ENCODE measurements at regions not wholly inside any gene's neighbourhood (a gene's known extent, or its start where the extent isn't known, plus 50 kb on each side); places are given as distances from the start of the nearest gene placed in this dataset.

DNA sequence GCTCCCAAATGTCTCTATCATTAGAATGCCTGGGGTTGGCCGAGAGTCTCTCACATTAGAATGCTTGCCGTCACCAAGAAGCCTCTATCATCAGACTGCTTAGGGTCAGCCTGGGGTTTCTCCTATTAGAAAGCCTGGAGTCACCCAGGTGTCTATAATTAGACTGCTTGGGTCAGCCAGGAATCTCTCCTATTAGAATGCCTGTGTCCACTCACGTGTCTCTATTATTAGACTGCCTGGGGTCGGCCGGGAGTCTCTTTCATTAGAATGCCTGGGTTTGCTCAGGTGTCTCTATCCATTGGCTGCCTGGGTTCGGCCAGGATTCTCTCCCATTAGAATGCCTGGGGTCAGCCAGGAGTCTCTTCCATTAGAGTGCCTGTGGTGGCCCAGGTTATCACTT, 1453.1 kb downstream of the UQCRFS1 start:
- Histone ChIP-seq H3K27ac (ENCODE audit: low read depth, low read length) (no peak overlapping the region), H3K4me1 (ENCODE audit: insufficient read depth, low read length) (no peaks in the 10 kb centered on the region), H3K27me3 (ENCODE audit: insufficient read depth, low read length) (no peaks in the 10 kb centered on the region), H3K9me3 (ENCODE audit: control insufficient read depth in 1 of 2, low read length in 2 of 2) (peaks cover 0 to 13% of the 10 kb centered on the region in 2 donors), H3K4me3 (ENCODE audit: low read length in 2 of 2) (no peak overlapping the region), H3K36me3 (ENCODE audit: insufficient read depth, low read length) (no peaks in the 10 kb centered on the region)
- Mint-ChIP-seq H3K36me3 (peaks cover 0 to 7% of the 10 kb centered on the region in 2 donors), H3K9me3 (peaks cover 14 to 77% (median 66%) of the 10 kb centered on the region in 8 donors), H3K27ac (no peak overlapping the region), H3K4me3 (no peak overlapping the region), H3K4me1 (no peaks in the 10 kb centered on the region), H3K27me3 (no peaks in the 10 kb centered on the region)
- ChIA-PET POLR2A (ENCODE audit: partially characterized antibody) (no interaction called here), CTCF (ENCODE audit: partially characterized antibody) (no interaction called here)
- DNase-seq: no peak
- intact Hi-C loops (cut with micrococcal nuclease): no loop called here

DNA sequence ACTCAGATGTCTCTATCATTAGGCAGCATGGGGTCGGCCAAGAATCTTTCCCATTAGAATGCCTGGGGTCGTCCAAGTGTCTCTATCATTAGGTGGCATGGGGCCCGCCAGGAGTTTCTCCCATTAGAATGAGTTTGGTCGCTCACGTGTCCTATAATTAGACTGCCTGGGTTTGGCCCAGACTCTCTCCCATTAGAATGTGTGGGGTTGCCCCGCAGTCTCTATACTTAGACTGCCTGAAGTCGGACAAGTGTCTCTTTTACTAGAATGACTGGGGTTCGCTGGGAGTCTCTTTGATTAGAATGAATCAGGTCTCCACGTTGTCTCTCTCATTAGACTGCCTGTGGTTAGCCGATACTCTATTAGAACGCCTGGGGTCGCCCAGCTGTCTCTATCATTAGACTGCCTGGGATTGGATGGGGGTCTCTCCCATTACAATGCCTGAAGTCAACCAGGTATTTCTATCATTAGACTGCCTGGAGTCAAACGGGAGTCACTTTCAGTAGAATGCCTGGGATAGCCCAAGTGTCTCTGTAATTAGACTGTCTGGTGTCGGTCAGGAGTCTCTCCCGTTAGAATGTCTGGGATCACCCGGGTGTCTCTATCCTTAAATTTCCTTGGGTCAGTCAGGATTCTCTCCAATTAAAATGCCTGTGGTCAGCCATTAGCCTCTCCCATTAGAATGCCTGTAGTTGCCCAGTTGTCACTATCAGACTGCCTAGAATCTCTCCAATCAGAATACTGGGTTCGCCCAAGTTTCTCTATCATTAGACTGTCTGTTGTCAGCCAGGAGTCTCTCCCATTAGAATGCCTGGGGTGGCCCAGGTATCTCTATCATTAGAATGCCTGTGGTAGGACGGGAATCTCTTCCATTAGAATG, 1454.1 kb downstream of the UQCRFS1 start:
- H3K27me3 ChIP-seq (ENCODE audit: insufficient read depth, low read length): no peaks in the 10 kb centered on the region
- Mint-ChIP-seq H3K4me1 (no peaks in the 10 kb centered on the region), H3K27ac (no peak overlapping the region), H3K27me3 (no peaks in the 10 kb centered on the region), H3K9me3 (peaks cover 11 to 76% (median 56%) of the 10 kb centered on the region in 8 donors), H3K4me3 (no peak overlapping the region), H3K36me3 (peaks cover 0 to 6% of the 10 kb centered on the region in 2 donors)
- DNase-seq: no peak
- no peak overlapping the region for H3K27ac ChIP-seq (ENCODE audit: low read depth, low read length)
- ChIA-PET POLR2A (ENCODE audit: partially characterized antibody) (no interaction called here), CTCF (ENCODE audit: partially characterized antibody) (no interaction called here)
- H3K4me1 ChIP-seq (ENCODE audit: insufficient read depth, low read length): no peaks in the 10 kb centered on the region
- intact Hi-C loops (cut with micrococcal nuclease): no loop called here
- H3K36me3 ChIP-seq (ENCODE audit: insufficient read depth, low read length): no peaks in the 10 kb centered on the region
- H3K9me3 ChIP-seq (ENCODE audit: control insufficient read depth in 1 of 2, low read length in 2 of 2): peaks cover 0 to 13% of the 10 kb centered on the region in 2 donors
- no peak overlapping the region for H3K4me3 ChIP-seq (ENCODE audit: low read length in 2 of 2)

DNA sequence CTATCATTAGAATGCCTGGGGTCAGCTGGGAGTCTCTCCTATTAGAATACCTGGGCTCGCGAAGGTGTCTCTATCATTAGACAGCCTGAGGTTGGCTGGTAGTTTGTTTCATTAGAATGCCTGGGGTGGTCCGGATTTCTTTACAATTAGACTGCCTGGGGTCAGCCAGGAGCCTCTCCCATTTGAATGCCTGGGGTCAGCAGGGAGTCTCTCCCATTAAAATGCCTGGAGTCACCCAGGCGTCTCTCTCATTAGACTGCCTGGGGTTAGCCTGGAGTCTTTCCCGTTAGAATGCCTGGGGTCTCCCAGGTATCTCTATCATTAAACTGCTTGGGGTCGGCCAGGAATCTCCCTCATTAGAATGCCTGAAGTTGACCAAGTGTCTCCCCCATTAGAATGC, 1458.3 kb downstream of the UQCRFS1 start:
- H3K9me3 Mint-ChIP-seq: peaks cover 4 to 53% (median 29%) of the 10 kb centered on the region in 8 donors
- Histone ChIP-seq H3K4me1 (ENCODE audit: insufficient read depth, low read length) (no peaks in the 10 kb centered on the region), H3K27ac (ENCODE audit: low read depth, low read length) (no peak overlapping the region), H3K36me3 (ENCODE audit: insufficient read depth, low read length) (no peaks in the 10 kb centered on the region), H3K4me3 (ENCODE audit: low read length in 2 of 2) (no peak overlapping the region), H3K9me3 (ENCODE audit: control insufficient read depth in 1 of 2, low read length in 2 of 2) (no peaks in the 10 kb centered on the region), H3K27me3 (ENCODE audit: insufficient read depth, low read length) (no peaks in the 10 kb centered on the region)
- peaks cover 0 to 3% of the 10 kb centered on the region in 2 donors for H3K36me3 Mint-ChIP-seq
- DNase-seq: no peak
- no peaks in the 10 kb centered on the region for H3K4me1 Mint-ChIP-seq
- no peak overlapping the region for H3K4me3 Mint-ChIP-seq
- intact Hi-C loops (cut with micrococcal nuclease): no loop called here
- H3K27me3 Mint-ChIP-seq: no peaks in the 10 kb centered on the region
- CTCF ChIA-PET (ENCODE audit: partially characterized antibody): no interaction called here
- POLR2A ChIA-PET (ENCODE audit: partially characterized antibody): no interaction called here
- H3K27ac Mint-ChIP-seq: no peak overlapping the region

- Mint-ChIP-seq H3K4me3 (no peak overlapping the region), H3K27me3 (no peaks in the 10 kb centered on the region), H3K27ac (no peak overlapping the region), H3K9me3 (peaks cover 4 to 43% (median 22%) of the 10 kb centered on the region in 8 donors), H3K4me1 (no peaks in the 10 kb centered on the region), H3K36me3 (peaks cover 0 to 3% of the 10 kb centered on the region in 2 donors)
- Histone ChIP-seq H3K27ac (ENCODE audit: low read depth, low read length) (no peak overlapping the region), H3K36me3 (ENCODE audit: insufficient read depth, low read length) (no peaks in the 10 kb centered on the region), H3K27me3 (ENCODE audit: insufficient read depth, low read length) (no peaks in the 10 kb centered on the region), H3K4me3 (ENCODE audit: low read length in 2 of 2) (no peak overlapping the region), H3K4me1 (ENCODE audit: insufficient read depth, low read length) (no peaks in the 10 kb centered on the region), H3K9me3 (ENCODE audit: control insufficient read depth in 1 of 2, low read length in 2 of 2) (no peaks in the 10 kb centered on the region)
- intact Hi-C loops (cut with micrococcal nuclease): no loop called here
- ChIA-PET POLR2A (ENCODE audit: partially characterized antibody) (no interaction called here), CTCF (ENCODE audit: partially characterized antibody) (no interaction called here)
- no peak for DNase-seq
Measured at GRCh38 chr19:27753622-27754021, 1459.3 kb downstream of the UQCRFS1 start.

- Mint-ChIP-seq H3K9me3 (peaks cover 4 to 37% (median 17%) of the 10 kb centered on the region in 8 donors), H3K4me1 (peaks cover 0 to under 1% (median 0%) of the 10 kb centered on the region in 4 donors), H3K36me3 (peaks cover 0 to 1% of the 10 kb centered on the region in 2 donors), H3K27ac (no peak overlapping the region), H3K4me3 (no peak overlapping the region), H3K27me3 (no peaks in the 10 kb centered on the region)
- no peaks in the 10 kb centered on the region for H3K36me3 ChIP-seq (ENCODE audit: insufficient read depth, low read length)
- H3K4me1 ChIP-seq (ENCODE audit: insufficient read depth, low read length): no peaks in the 10 kb centered on the region
- no peak for DNase-seq
- no peak overlapping the region for H3K27ac ChIP-seq (ENCODE audit: low read depth, low read length)
- intact Hi-C loops (cut with micrococcal nuclease): no loop called here
- CTCF ChIA-PET (ENCODE audit: partially characterized antibody): no interaction called here
- POLR2A ChIA-PET (ENCODE audit: partially characterized antibody): no interaction called here
- no peaks in the 10 kb centered on the region for H3K9me3 ChIP-seq (ENCODE audit: control insufficient read depth in 1 of 2, low read length in 2 of 2)
- no peak overlapping the region for H3K4me3 ChIP-seq (ENCODE audit: low read length in 2 of 2)
- H3K27me3 ChIP-seq (ENCODE audit: insufficient read depth, low read length): no peaks in the 10 kb centered on the region
Measured at GRCh38 chr19:27752530-27753184, 1460.3 kb downstream of the UQCRFS1 start.

GRCh38 chr19:27751044-27751391, 1461.9 kb downstream of the UQCRFS1 start:
- Mint-ChIP-seq H3K4me1 (peaks cover 0 to 17% (median 5%) of the 10 kb centered on the region in 4 donors), H3K27me3 (no peaks in the 10 kb centered on the region), H3K4me3 (no peak overlapping the region), H3K36me3 (peaks cover 0 to 1% of the 10 kb centered on the region in 2 donors), H3K27ac (no peak overlapping the region), H3K9me3 (peaks cover 3 to 35% (median 10%) of the 10 kb centered on the region in 8 donors)
- no peaks in the 10 kb centered on the region for H3K27me3 ChIP-seq (ENCODE audit: insufficient read depth, low read length)
- no peak for DNase-seq
- H3K4me1 ChIP-seq (ENCODE audit: insufficient read depth, low read length): no peaks in the 10 kb centered on the region
- no peak overlapping the region for H3K4me3 ChIP-seq (ENCODE audit: low read length in 2 of 2)
- no peaks in the 10 kb centered on the region for H3K36me3 ChIP-seq (ENCODE audit: insufficient read depth, low read length)
- H3K27ac ChIP-seq (ENCODE audit: low read depth, low read length): no peak overlapping the region
- POLR2A ChIA-PET (ENCODE audit: partially characterized antibody): no interaction called here
- H3K9me3 ChIP-seq (ENCODE audit: control insufficient read depth in 1 of 2, low read length in 2 of 2): no peaks in the 10 kb centered on the region
- intact Hi-C loops (cut with micrococcal nuclease): no loop called here
- CTCF ChIA-PET (ENCODE audit: partially characterized antibody): no interaction called here

- peaks cover 0 to 33% (median 11%) of the 10 kb centered on the region in 8 donors for H3K9me3 Mint-ChIP-seq
- Histone ChIP-seq H3K36me3 (ENCODE audit: insufficient read depth, low read length) (no peaks in the 10 kb centered on the region), H3K27ac (ENCODE audit: low read depth, low read length) (no peak overlapping the region), H3K4me1 (ENCODE audit: insufficient read depth, low read length) (no peaks in the 10 kb centered on the region), H3K9me3 (ENCODE audit: control insufficient read depth in 1 of 2, low read length in 2 of 2) (no peaks in the 10 kb centered on the region), H3K27me3 (ENCODE audit: insufficient read depth, low read length) (no peaks in the 10 kb centered on the region), H3K4me3 (ENCODE audit: low read length in 2 of 2) (no peak overlapping the region)
- intact Hi-C loops (cut with micrococcal nuclease): no loop called here
- no peak overlapping the region for H3K4me3 Mint-ChIP-seq
- no peaks in the 10 kb centered on the region for H3K27me3 Mint-ChIP-seq
- H3K4me1 Mint-ChIP-seq: peaks cover 4 to 22% (median 7%) of the 10 kb centered on the region in 4 donors
- no peak for DNase-seq
- ChIA-PET CTCF (ENCODE audit: partially characterized antibody) (no interaction called here), POLR2A (ENCODE audit: partially characterized antibody) (no interaction called here)
- no peaks in the 10 kb centered on the region for H3K36me3 Mint-ChIP-seq
- no peak overlapping the region for H3K27ac Mint-ChIP-seq
Measured at GRCh38 chr19:27750391-27751043, 1462.4 kb downstream of the UQCRFS1 start.
